ENCODE measurements at regions not wholly inside any gene's neighbourhood (a gene's known extent, or its start where the extent isn't known, plus 50 kb on each side); places are given as distances from the start of the nearest gene placed in this dataset.
A peak's percentile ranks its signal among the peaks of the same experiment; 100 is the strongest.
"Not testable (repeated sequence)": the region's sequence is repeated elsewhere in the genome, so short reads cannot be mapped to it uniquely, and the experiment has no call there.

- no peak for TF ChIP-seq CTCF (IDR thresholded peaks at IDR 0.05; ENCODE audit: unreplicated experiment in 3 of 3)
- Mint-ChIP-seq H3K36me3 (ENCODE audit: low read depth) (no peaks in the 10 kb centered on the region), H3K4me3 (peak overlapping the region in 1 of 3 experiments; percentile 8), H3K27ac (no peak overlapping the region), H3K27me3 (ENCODE audit: low read depth) (peaks cover 58% of the 10 kb centered on the region), H3K9me3 (no peaks in the 10 kb centered on the region), H3K4me1 (peaks cover 47% of the 10 kb centered on the region)
These were observed 103.5 kb upstream of the CADM1 start for GRCh38 chr11:115607621-115608221.

DNA sequence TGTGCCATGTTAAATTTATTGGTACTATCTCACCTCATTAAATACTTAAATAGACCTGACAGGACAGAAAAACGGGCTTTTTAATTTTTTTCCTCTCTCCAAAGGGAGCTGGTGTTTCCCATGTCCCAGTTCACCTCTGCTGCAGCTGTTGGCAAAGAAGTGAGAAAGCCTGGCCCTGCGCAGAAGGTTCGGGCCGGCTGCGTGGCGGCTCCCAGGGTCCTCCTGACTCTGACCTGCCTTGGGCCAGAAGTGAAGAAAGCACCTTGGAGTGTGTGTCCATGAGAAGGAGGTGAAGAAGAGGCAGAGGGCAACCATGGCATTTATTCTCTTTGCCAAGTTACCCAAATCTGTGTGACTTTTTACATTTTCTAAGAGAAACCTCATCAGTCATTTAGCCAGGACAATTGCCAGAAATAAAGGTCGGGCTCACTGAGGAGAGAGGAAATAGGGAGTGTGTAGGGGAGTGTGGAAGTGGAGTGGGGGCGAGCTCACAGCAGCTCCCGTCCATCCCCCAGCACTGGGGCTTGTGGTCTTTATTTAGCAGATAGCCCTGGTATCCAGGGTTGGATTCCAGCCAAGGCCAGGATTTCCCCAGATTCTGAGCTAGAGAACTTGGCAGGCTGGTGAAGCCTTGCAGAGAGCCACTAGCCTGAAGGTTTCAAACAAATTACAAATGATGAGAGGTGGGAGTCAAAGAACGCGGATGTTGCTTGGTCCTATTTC lies 102.4 kb upstream of the CADM1 start:
- peak overlapping the region in 2 of 3 experiments; percentile 25 to 31 for H3K4me3 Mint-ChIP-seq
- TF ChIP-seq CTCF (IDR thresholded peaks at IDR 0.05; ENCODE audit: unreplicated experiment in 3 of 3): no peak
- no peaks in the 10 kb centered on the region for H3K36me3 Mint-ChIP-seq (ENCODE audit: low read depth)
- H3K27me3 Mint-ChIP-seq (ENCODE audit: low read depth): peaks cover 49% of the 10 kb centered on the region
- peak overlapping the region in 2 of 3 experiments; percentile 23 to 29 for H3K27ac Mint-ChIP-seq
- peaks cover 37% of the 10 kb centered on the region for H3K4me1 Mint-ChIP-seq
- H3K9me3 Mint-ChIP-seq: no peaks in the 10 kb centered on the region

DNA sequence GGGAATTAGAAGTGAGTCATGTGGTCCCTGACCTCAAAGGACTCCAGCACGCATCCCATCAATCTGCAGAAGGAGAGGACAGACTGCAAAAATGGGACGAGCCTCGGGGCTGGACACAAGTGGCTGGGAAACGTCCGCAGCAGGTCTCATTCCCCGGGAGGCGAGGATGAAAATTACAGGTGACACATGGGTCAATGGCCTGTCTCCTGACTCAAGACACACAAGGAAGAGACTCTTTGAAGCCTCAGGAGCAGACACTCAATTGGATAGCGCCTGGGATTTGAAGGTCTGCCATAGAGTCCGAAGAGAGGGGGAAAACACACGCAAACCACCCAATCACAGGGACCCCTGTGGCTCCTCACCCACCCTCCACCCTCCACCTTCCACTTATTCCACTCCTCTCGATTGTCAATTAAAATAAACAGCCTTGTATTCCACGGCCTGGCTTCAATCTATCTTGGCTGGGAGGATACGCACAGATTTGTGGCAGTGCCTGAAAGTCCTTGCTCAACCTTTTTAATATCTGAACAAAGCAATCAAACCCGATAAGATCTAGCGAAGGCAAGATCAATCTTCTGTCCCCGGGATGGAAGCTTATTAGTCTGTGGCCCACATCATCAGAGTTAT lies 101.8 kb upstream of the CADM1 start:
- no peak for TF ChIP-seq CTCF (IDR thresholded peaks at IDR 0.05; ENCODE audit: unreplicated experiment in 3 of 3)
- Mint-ChIP-seq H3K27ac (no peak overlapping the region), H3K27me3 (ENCODE audit: low read depth) (peaks cover 45% of the 10 kb centered on the region), H3K9me3 (no peaks in the 10 kb centered on the region), H3K4me1 (peaks cover 32% of the 10 kb centered on the region), H3K36me3 (ENCODE audit: low read depth) (no peaks in the 10 kb centered on the region), H3K4me3 (no peak overlapping the region)

GRCh38 chr11:115605397-115605796 lies 101.2 kb upstream of the CADM1 start:
- H3K36me3 Mint-ChIP-seq (ENCODE audit: low read depth); H3K4me3 Mint-ChIP-seq; H3K27ac Mint-ChIP-seq; H3K9me3 Mint-ChIP-seq: not testable (repeated sequence)
- Mint-ChIP-seq H3K27me3 (ENCODE audit: low read depth) (peaks cover 47% of the 10 kb centered on the region), H3K4me1 (peaks cover 32% of the 10 kb centered on the region)

- H3K27me3 Mint-ChIP-seq (ENCODE audit: low read depth): peaks cover 16% of the 10 kb centered on the region
- H3K36me3 Mint-ChIP-seq (ENCODE audit: low read depth): no peaks in the 10 kb centered on the region
- H3K9me3 Mint-ChIP-seq: no peaks in the 10 kb centered on the region
- H3K4me3 Mint-ChIP-seq: no peak overlapping the region
- H3K27ac Mint-ChIP-seq: no peak overlapping the region
- TF ChIP-seq CTCF (IDR thresholded peaks at IDR 0.05; ENCODE audit: unreplicated experiment in 3 of 3): no peak
- no peaks in the 10 kb centered on the region for H3K4me1 Mint-ChIP-seq
These were observed 94.9 kb upstream of the CADM1 start for GRCh38 chr11:115599125-115599524.

- no peaks in the 10 kb centered on the region for H3K9me3 Mint-ChIP-seq
- H3K4me1 Mint-ChIP-seq: no peaks in the 10 kb centered on the region
- H3K4me3 Mint-ChIP-seq: no peak overlapping the region
- no peaks in the 10 kb centered on the region for H3K36me3 Mint-ChIP-seq (ENCODE audit: low read depth)
- peaks cover 13% of the 10 kb centered on the region for H3K27me3 Mint-ChIP-seq (ENCODE audit: low read depth)
- H3K27ac Mint-ChIP-seq: peak overlapping the region in 1 of 3 experiments; percentile 16
- no peak for TF ChIP-seq CTCF (IDR thresholded peaks at IDR 0.05; ENCODE audit: unreplicated experiment in 3 of 3)
These were observed 94.2 kb upstream of the CADM1 start for GRCh38 chr11:115598257-115598901.
